ENCODE measurements at regions not wholly inside any gene's neighbourhood (a gene's known extent, or its start where the extent isn't known, plus 50 kb on each side); places are given as distances from the start of the nearest gene placed in this dataset.

DNA sequence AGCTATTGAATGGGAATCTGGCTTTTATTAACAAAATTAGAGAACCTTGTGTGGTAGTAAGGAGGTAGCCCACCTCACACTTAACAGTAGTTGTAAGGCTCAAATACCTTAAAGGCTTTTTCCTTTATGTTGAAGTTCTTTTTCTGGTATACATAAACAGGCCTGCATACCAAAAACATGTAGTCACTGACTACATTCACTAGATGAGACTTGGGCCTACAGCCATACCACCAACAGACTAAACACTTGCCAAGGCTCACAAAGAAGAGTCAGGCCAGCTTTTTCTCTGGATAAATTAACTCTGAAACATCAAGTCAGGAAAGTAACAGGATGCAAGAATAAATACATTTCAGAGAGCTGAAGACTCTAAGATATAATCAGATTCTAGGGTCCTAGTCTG, 78.6 kb upstream of the MPDZ start:
- Histone ChIP-seq H2AFZ (ENCODE audit: low read depth, low read length) (no peak overlapping the region), H3K4me1 (ENCODE audit: control insufficient read depth, extremely low read depth, insufficient read depth, low read length) (no peaks in the 10 kb centered on the region), H3K27me3 (ENCODE audit: control insufficient read depth in 2 of 2, insufficient read depth in 2 of 2, low read length in 2 of 2) (no peaks in the 10 kb centered on the region), H3K4me3 (replicated peaks in 1 of 3; ENCODE audit: insufficient read depth in 1 of 3, low read depth in 1 of 3, low read length in 3 of 3) (no peak overlapping the region), H3K27ac (ENCODE audit: insufficient read depth, low read depth, low read length) (no peak overlapping the region), H3K36me3 (ENCODE audit: control insufficient read depth in 2 of 2, extremely low read depth in 1 of 2, insufficient read depth in 2 of 2, low read length in 2 of 2) (no peaks in the 10 kb centered on the region), H3K9me3 (replicated peaks; ENCODE audit: control insufficient read depth, insufficient read depth, low read length) (no peaks in the 10 kb centered on the region), H3K9me1 (replicated peaks; ENCODE audit: control insufficient read depth, extremely low read depth, insufficient read depth, low read length) (no peaks in the 10 kb centered on the region), H3K4me2 (ENCODE audit: insufficient read depth, low read length) (no peak overlapping the region), H3K9ac (replicated peaks; ENCODE audit: extremely low read depth, insufficient read depth, low read length) (no peak overlapping the region), H4K20me1 (replicated peaks; ENCODE audit: control insufficient read depth, extremely low read depth, insufficient read depth, low read length) (no peaks in the 10 kb centered on the region), H3K79me2 (ENCODE audit: control insufficient read depth, insufficient read depth, low read length) (no peaks in the 10 kb centered on the region)
- ChIA-PET POLR2A (no interaction called here), CTCF (interaction anchor here (0.9 to 1.1 kb wide), 2 partner anchors 21 to 669 kb away, joined by 3 to 6 read pairs; no protein-coding TSS in a partner anchor)
- no peak for TF ChIP-seq CTCF (IDR thresholded peaks at IDR 0.05; ENCODE audit: extremely low read depth in 1 of 2, insufficient read depth in 1 of 2, low read depth in 1 of 2, low read length in 2 of 2)
- FAIRE-seq (no peak), DNase-seq (ENCODE audit: low read depth, low spot score) (peak; percentile 43)
- intact Hi-C loops (cut with micrococcal nuclease) = loop anchor here (10.0 kb wide), 1 partner anchor 877 kb away; no protein-coding TSS in a partner anchor
- BruUV-seq (replicated peaks) = no TSS peak
- dilution Hi-C loops (cut with MboI; ENCODE audit: extremely low pct_ligation_motif_present, low sequenced_read_pairs) = no loop called here

DNA sequence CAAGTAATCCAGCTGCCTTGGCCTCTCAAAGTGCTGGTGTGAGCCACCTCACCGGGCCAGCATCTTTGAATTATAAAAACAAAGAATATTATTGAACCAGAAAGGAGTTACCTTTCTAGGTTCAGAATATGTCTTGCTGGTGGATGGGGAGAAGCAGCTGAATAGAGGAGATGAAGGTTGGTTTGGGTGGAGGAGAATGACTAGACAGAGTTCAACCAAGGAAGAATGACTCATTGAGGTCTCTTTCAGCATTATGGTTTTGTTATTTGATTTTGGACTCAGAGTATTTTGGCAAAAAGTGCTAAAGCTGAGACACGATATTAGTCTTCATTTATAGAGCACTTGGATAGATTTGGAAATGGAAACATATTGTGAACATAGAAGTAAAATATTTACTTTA, 75.2 kb upstream of the MPDZ start:
- FAIRE-seq (no peak), DNase-seq (ENCODE audit: low read depth, low spot score) (no peak)
- H3K9me1 ChIP-seq (replicated peaks; ENCODE audit: control insufficient read depth, extremely low read depth, insufficient read depth, low read length) = no peaks in the 10 kb centered on the region
- H3K36me3 ChIP-seq (ENCODE audit: control insufficient read depth in 2 of 2, extremely low read depth in 1 of 2, insufficient read depth in 2 of 2, low read length in 2 of 2) = no peaks in the 10 kb centered on the region
- POLR2A ChIA-PET = no interaction called here
- no peak overlapping the region for H3K4me2 ChIP-seq (ENCODE audit: insufficient read depth, low read length)
- H3K27me3 ChIP-seq (ENCODE audit: control insufficient read depth in 2 of 2, insufficient read depth in 2 of 2, low read length in 2 of 2) = no peaks in the 10 kb centered on the region
- no peak overlapping the region for H3K4me3 ChIP-seq (replicated peaks in 1 of 3; ENCODE audit: insufficient read depth in 1 of 3, low read depth in 1 of 3, low read length in 3 of 3)
- intact Hi-C loops (cut with micrococcal nuclease) = loop anchor here (2.0 to 10.0 kb wide), 6 partner anchors 58 to 1004 kb away; no protein-coding TSS in a partner anchor
- no peak overlapping the region for H2AFZ ChIP-seq (ENCODE audit: low read depth, low read length)
- no peaks in the 10 kb centered on the region for H3K79me2 ChIP-seq (ENCODE audit: control insufficient read depth, insufficient read depth, low read length)
- H4K20me1 ChIP-seq (replicated peaks; ENCODE audit: control insufficient read depth, extremely low read depth, insufficient read depth, low read length) = no peaks in the 10 kb centered on the region
- dilution Hi-C loops (cut with MboI; ENCODE audit: extremely low pct_ligation_motif_present, low sequenced_read_pairs) = no loop called here
- no peak overlapping the region for H3K27ac ChIP-seq (ENCODE audit: insufficient read depth, low read depth, low read length)
- H3K9ac ChIP-seq (replicated peaks; ENCODE audit: extremely low read depth, insufficient read depth, low read length) = no peak overlapping the region
- no peaks in the 10 kb centered on the region for H3K4me1 ChIP-seq (ENCODE audit: control insufficient read depth, extremely low read depth, insufficient read depth, low read length)
- TF ChIP-seq MYC (IDR thresholded peaks at IDR 0.05; ENCODE audit: low read depth, low read length) (no peak), POLR2A (IDR thresholded peaks at IDR 0.05; ENCODE audit: low read depth, low read length) (no peak), FOS (IDR thresholded peaks at IDR 0.05; ENCODE audit: borderline replicate concordance, insufficient read depth, low read length) (peak; percentile 47), MAX (IDR thresholded peaks at IDR 0.05; ENCODE audit: insufficient read depth, insufficient read length) (no peak), JUN (IDR thresholded peaks at IDR 0.05; ENCODE audit: borderline replicate concordance, insufficient read depth, insufficient read length, low read depth) (peak; percentile 10)
- CTCF ChIA-PET = interaction anchor here (1.5 kb wide), 1 partner anchor 10 kb away, joined by 3 read pairs; no protein-coding TSS in a partner anchor
- no TSS peak for BruUV-seq (replicated peaks)
- no peaks in the 10 kb centered on the region for H3K9me3 ChIP-seq (replicated peaks; ENCODE audit: control insufficient read depth, insufficient read depth, low read length)

All from endothelial cell of umbilical vein (primary cell).